Esophagus muscularis mucosa (tissue), 4 donors: ENCODE measurements at regions not wholly inside any gene's neighbourhood (a gene's known extent, or its start where the extent isn't known, plus 50 kb on each side); places are given as distances from the start of the nearest gene placed in this dataset.

Experiments used
- DNase-seq: peaks from one replicate; pipeline ENCODE4 v3.0.0-alpha.2; 2017; ENCODE audit errors: extremely low spot score
- H3K27ac ChIP-seq, 4 donors: fragments of 200-600 bp; sonication (generic); replicated peaks in 1 of 4; 1 replicate in 3 of 4; 2 replicates in 1 of 4; pipeline ENCODE4 v1.5.1; 2016 to 2019; ENCODE audit warnings: mild to moderate bottlenecking in 1 of 4
- H3K27me3 ChIP-seq, 4 donors: fragments of 200-600 bp; sonication (generic); one replicate each; pipeline versions ENCODE4 v1.5.1 to v1.6.0; 2016 to 2019
- H3K36me3 ChIP-seq, 4 donors: fragments of 200-600 bp; sonication (generic); one replicate each; pipeline ENCODE4 v1.5.1; 2016 to 2019
- H3K4me1 ChIP-seq, 4 donors: fragments of 200-600 bp; sonication (generic); one replicate each; pipeline ENCODE4 v1.5.1; 2016 to 2019
- H3K4me3 ChIP-seq, 4 donors: fragments of 200-600 bp; sonication (generic); 1 replicate in 2 of 4; 2 replicates in 2 of 4; pipeline ENCODE4 v1.5.1; 2016 to 2019; ENCODE audit warnings: mild to moderate bottlenecking in 4 of 4, moderate library complexity in 1 of 4
- H3K9me3 ChIP-seq, 4 donors: fragments of 200-600 bp; sonication (generic); 1 replicate in 3 of 4; 2 replicates in 1 of 4; pipeline ENCODE4 v1.5.1; 2016 to 2019
- EP300 ChIP-seq: sonication (generic); formaldehyde crosslinking; IDR thresholded peaks from one replicate; pipeline ENCODE4 v1.6.1; 2017; ENCODE audit warnings: antibody characterized with exemption
- POLR2A ChIP-seq: fragments of 450-650 bp; IDR thresholded peaks from one replicate; pipeline ENCODE4 v1.6.1; 2017; ENCODE audit warnings: antibody characterized with exemption, moderate library complexity, mild to moderate bottlenecking, low read depth
- POLR2AphosphoS5 ChIP-seq, 2 donors: sonication (generic); formaldehyde crosslinking; IDR thresholded peaks; one replicate each; pipeline ENCODE4 v1.6.1; 2017; ENCODE audit warnings: antibody characterized with exemption in 2 of 2
- WGBS: methylation state at CpG from one replicate; pipeline ENCODE4 v1.1.5; 2018; 5-methylcytosine and 5-hydroxymethylcytosine counted together
- intact Hi-C: fragments of 100-400 bp; cut with DNase I; formaldehyde crosslinking; loops from one replicate; pipeline ENCODE4 v1.15.1; 2023
- TF ChIP-seq, protein P1 (sequence below), 3 experiments: fragments of 200-600 bp in 2 of 3; fragments of 450-650 bp in 1 of 3; sonication (generic) in 2 of 3; IDR thresholded peaks; one replicate each; pipeline ENCODE4 v1.5.1; 2017 to 2019; ENCODE audit warnings: antibody characterized with exemption in 3 of 3, mild to moderate bottlenecking in 2 of 3, moderate library complexity in 1 of 3

GRCh38 chr7:13449460-13449859, 540.0 kb downstream of the ETV1 start:
- no peak for TF ChIP-seq POLR2A
- TF ChIP-seq, protein P1, sequence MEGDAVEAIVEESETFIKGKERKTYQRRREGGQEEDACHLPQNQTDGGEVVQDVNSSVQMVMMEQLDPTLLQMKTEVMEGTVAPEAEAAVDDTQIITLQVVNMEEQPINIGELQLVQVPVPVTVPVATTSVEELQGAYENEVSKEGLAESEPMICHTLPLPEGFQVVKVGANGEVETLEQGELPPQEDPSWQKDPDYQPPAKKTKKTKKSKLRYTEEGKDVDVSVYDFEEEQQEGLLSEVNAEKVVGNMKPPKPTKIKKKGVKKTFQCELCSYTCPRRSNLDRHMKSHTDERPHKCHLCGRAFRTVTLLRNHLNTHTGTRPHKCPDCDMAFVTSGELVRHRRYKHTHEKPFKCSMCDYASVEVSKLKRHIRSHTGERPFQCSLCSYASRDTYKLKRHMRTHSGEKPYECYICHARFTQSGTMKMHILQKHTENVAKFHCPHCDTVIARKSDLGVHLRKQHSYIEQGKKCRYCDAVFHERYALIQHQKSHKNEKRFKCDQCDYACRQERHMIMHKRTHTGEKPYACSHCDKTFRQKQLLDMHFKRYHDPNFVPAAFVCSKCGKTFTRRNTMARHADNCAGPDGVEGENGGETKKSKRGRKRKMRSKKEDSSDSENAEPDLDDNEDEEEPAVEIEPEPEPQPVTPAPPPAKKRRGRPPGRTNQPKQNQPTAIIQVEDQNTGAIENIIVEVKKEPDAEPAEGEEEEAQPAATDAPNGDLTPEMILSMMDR (IDR thresholded peaks at IDR 0.05), result no peak
- TF ChIP-seq EP300, result no peak
- TF ChIP-seq POLR2AphosphoS5 (IDR thresholded peaks at IDR 0.05), result no peak
- Histone ChIP-seq H3K4me3 (no peak overlapping the region), H3K27ac (no peak overlapping the region), H3K36me3 (no peaks in the 10 kb centered on the region), H3K9me3 (no peaks in the 10 kb centered on the region), H3K4me1 (peaks cover 0 to 3% (median 0%) of the 10 kb centered on the region in 4 donors), H3K27me3 (no peaks in the 10 kb centered on the region)
- intact Hi-C loops, result no loop called here
- no peak for DNase-seq

DNA sequence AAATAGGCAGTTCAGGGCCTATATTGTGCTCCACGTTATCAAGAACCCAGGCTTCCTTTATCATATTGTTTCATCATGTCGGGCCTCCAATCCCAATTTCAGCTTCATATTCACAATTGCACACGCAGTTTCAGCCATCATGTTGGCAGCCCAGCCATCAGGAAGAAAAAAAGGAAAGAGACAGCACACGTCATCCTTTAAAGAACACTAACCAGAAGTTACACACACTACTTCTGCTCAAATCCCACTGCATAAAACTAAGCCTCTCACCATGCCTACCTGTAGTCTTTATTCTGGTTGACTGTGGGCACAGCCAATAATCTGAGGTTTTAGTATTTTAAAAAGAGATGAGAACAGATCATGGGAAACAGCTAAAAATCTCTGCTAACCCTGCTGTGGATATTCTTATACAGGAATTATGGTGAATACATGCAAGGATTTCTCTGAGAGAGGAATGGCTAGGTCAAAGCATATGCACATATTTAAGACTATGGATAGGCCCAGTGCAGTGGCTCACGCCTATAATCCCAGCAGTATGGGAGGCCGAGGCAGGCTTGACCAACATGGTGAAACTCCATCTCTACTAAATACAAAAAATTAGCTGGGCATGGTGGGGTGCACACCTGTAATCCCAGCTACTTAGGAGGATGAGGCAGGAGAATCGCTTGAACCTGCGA, 534.4 kb downstream of the ETV1 start:
- intact Hi-C loops, result no loop called here
- WGBS, result 81% methylated on average over 8 of the region's 8 CpGs
- no peak for DNase-seq
- TF ChIP-seq, protein P1 (IDR thresholded peaks at IDR 0.05), result no peak
- TF ChIP-seq EP300 (no peak), POLR2A (no peak), POLR2AphosphoS5 (IDR thresholded peaks at IDR 0.05) (no peak)
- no peaks in the 10 kb centered on the region for H3K36me3 ChIP-seq
- H3K27me3 ChIP-seq, result no peaks in the 10 kb centered on the region
- no peak overlapping the region for H3K4me3 ChIP-seq
- H3K9me3 ChIP-seq, result no peaks in the 10 kb centered on the region
- H3K27ac ChIP-seq, result no peak overlapping the region
- H3K4me1 ChIP-seq, result no peaks in the 10 kb centered on the region

GRCh38 chr7:13457790-13458189, 531.7 kb downstream of the ETV1 start:
- TF ChIP-seq POLR2AphosphoS5 (IDR thresholded peaks at IDR 0.05) (no peak), POLR2A (no peak), EP300 (no peak)
- TF ChIP-seq, protein P1 (IDR thresholded peaks at IDR 0.05), result no peak
- WGBS, result 62% methylated on average over 4 of the region's 4 CpGs
- intact Hi-C loops, result no loop called here

GRCh38 chr7:13466874-13467547, 522.5 kb downstream of the ETV1 start:
- Histone ChIP-seq H3K4me1 (no peaks in the 10 kb centered on the region), H3K27me3 (no peaks in the 10 kb centered on the region), H3K4me3 (no peak overlapping the region), H3K9me3 (no peaks in the 10 kb centered on the region), H3K36me3 (no peaks in the 10 kb centered on the region), H3K27ac (no peak overlapping the region)
- no peak for TF ChIP-seq POLR2A
- TF ChIP-seq, protein P1 (IDR thresholded peaks at IDR 0.05), result no peak
- no peak for TF ChIP-seq POLR2AphosphoS5 (IDR thresholded peaks at IDR 0.05)
- no peak for TF ChIP-seq EP300
- WGBS, result 68% methylated on average over 7 of the region's 7 CpGs
- no peak for DNase-seq
- intact Hi-C loops, result no loop called here

More at GRCh38 chr7:13457790-13458189, 531.7 kb downstream of the ETV1 start:
- Histone ChIP-seq H3K27me3 (no peaks in the 10 kb centered on the region), H3K4me1 (no peaks in the 10 kb centered on the region), H3K27ac (no peak overlapping the region), H3K9me3 (no peaks in the 10 kb centered on the region), H3K4me3 (no peak overlapping the region), H3K36me3 (no peaks in the 10 kb centered on the region)
- no peak for DNase-seq
